Smooth muscle cell (in vitro differentiated cells): ENCODE measurements at regions not wholly inside any gene's neighbourhood (a gene's known extent, or its start where the extent isn't known, plus 50 kb on each side); places are given as distances from the start of the nearest gene placed in this dataset.

Experiments used
- DNase-seq: peaks from one replicate; lab custom pipeline; 2025; ENCODE audit not compliant: unreplicated experiment; lab: John Stamatoyannopoulos, UW
- H2AFZ ChIP-seq: fragments of 200-600 bp; sonication (generic); 2 replicates; pipeline ENCODE4 v1.6.0; 2016; ENCODE audit warnings: antibody characterized with exemption, low read depth, mild to moderate bottlenecking
- H3F3A ChIP-seq: fragments of 200-600 bp; sonication (generic); 2 replicates; pipeline ENCODE4 v1.6.0; 2017; ENCODE audit warnings: antibody characterized with exemption, low read depth
- H3K27ac ChIP-seq: fragments of 200-600 bp; sonication (generic); 2 replicates; pipeline ENCODE4 v1.5.1; 2016; ENCODE audit warnings: low read depth, mild to moderate bottlenecking
- H3K27me3 ChIP-seq: fragments of 200-600 bp; sonication (generic); 2 replicates; pipeline ENCODE4 v1.6.1; 2016; ENCODE audit warnings: low read depth, mild to moderate bottlenecking
- H3K36me3 ChIP-seq: fragments of 200-600 bp; sonication (generic); 2 replicates; pipeline ENCODE4 v1.5.1; 2016; ENCODE audit warnings: low read depth
- H3K4me1 ChIP-seq: fragments of 200-600 bp; sonication (generic); 2 replicates; pipeline ENCODE4 v1.5.1; 2016; ENCODE audit warnings: low read depth
- H3K4me2 ChIP-seq: fragments of 200-600 bp; sonication (generic); 2 replicates; pipeline ENCODE4 v1.6.0; 2016; ENCODE audit warnings: mild to moderate bottlenecking
- H3K4me3 ChIP-seq: fragments of 200-600 bp; sonication (generic); 2 replicates; pipeline ENCODE4 v1.5.1; 2016; ENCODE audit warnings: mild to moderate bottlenecking
- H3K79me2 ChIP-seq: fragments of 200-600 bp; sonication (generic); 2 replicates; pipeline ENCODE4 v1.6.0; 2016; ENCODE audit warnings: low read depth, mild to moderate bottlenecking
- H3K9ac ChIP-seq: fragments of 200-600 bp; sonication (generic); 2 replicates; pipeline ENCODE4 v1.6.0; 2016; ENCODE audit warnings: low read depth
- H3K9me3 ChIP-seq: fragments of 200-600 bp; sonication (generic); replicated peaks from 2 replicates; pipeline ENCODE4 v1.5.1; 2016; ENCODE audit warnings: low read depth
- H4K20me1 ChIP-seq: fragments of 200-600 bp; sonication (generic); 2 replicates; pipeline ENCODE4 v1.6.0; 2016; ENCODE audit warnings: low read depth
- CTCF ChIP-seq: fragments of 200-600 bp; sonication (generic); IDR thresholded peaks from 2 replicates; pipeline ENCODE4 v1.5.1; 2017; ENCODE audit warnings: borderline replicate concordance, mild to moderate bottlenecking, antibody characterized with exemption; ENCODE audit not compliant: insufficient read depth, poor library complexity, severe bottlenecking
- WGBS: methylation state at CpG from one replicate; pipeline ENCODE4 v1.1.7; 2016; ENCODE audit warnings: low lambda C conversion rate; 5-methylcytosine and 5-hydroxymethylcytosine counted together

- H3K27me3 ChIP-seq, result no peaks in the 10 kb centered on the region
- H3K4me2 ChIP-seq, result peak overlapping the region; percentile 60
- no peaks in the 10 kb centered on the region for H4K20me1 ChIP-seq
- 75% methylated on average over 3 of the region's 3 CpGs for WGBS
- H3K4me3 ChIP-seq, result no peak overlapping the region
- DNase-seq, result no peak
- no peak overlapping the region for H2AFZ ChIP-seq
- no peaks in the 10 kb centered on the region for H3F3A ChIP-seq
- H3K9ac ChIP-seq, result no peak overlapping the region
- H3K79me2 ChIP-seq, result no peaks in the 10 kb centered on the region
- no peak overlapping the region for H3K27ac ChIP-seq
- H3K9me3 ChIP-seq, result no peaks in the 10 kb centered on the region
- no peaks in the 10 kb centered on the region for H3K36me3 ChIP-seq
- no peak for TF ChIP-seq CTCF
- H3K4me1 ChIP-seq, result no peaks in the 10 kb centered on the region
Observed at GRCh38 chr2:214649440-214650205, 159.9 kb downstream of the BARD1 start.

GRCh38 chr2:214648520-214648919, 161.0 kb downstream of the BARD1 start:
- DNase-seq, result no peak
- WGBS, result 44% methylated on average over 2 of the region's 2 CpGs
- no peak overlapping the region for H3K4me3 ChIP-seq
- H3K27me3 ChIP-seq, result no peaks in the 10 kb centered on the region
- no peak for TF ChIP-seq CTCF
- no peak overlapping the region for H3K9ac ChIP-seq
- no peaks in the 10 kb centered on the region for H3K79me2 ChIP-seq
- no peak overlapping the region for H3K27ac ChIP-seq
- H3F3A ChIP-seq, result no peaks in the 10 kb centered on the region
- no peak overlapping the region for H2AFZ ChIP-seq
- H3K4me2 ChIP-seq, result peak overlapping the region; percentile 60
- no peaks in the 10 kb centered on the region for H3K36me3 ChIP-seq
- H4K20me1 ChIP-seq, result no peaks in the 10 kb centered on the region
- no peaks in the 10 kb centered on the region for H3K4me1 ChIP-seq
- H3K9me3 ChIP-seq, result no peaks in the 10 kb centered on the region

- Histone ChIP-seq H3K9ac (no peak overlapping the region), H3K36me3 (no peaks in the 10 kb centered on the region), H3K27ac (no peak overlapping the region), H3K4me1 (no peaks in the 10 kb centered on the region), H3K4me3 (no peak overlapping the region), H3F3A (no peaks in the 10 kb centered on the region), H3K79me2 (no peaks in the 10 kb centered on the region), H3K4me2 (no peak overlapping the region), H2AFZ (no peak overlapping the region), H3K9me3 (no peaks in the 10 kb centered on the region), H3K27me3 (no peaks in the 10 kb centered on the region), H4K20me1 (no peaks in the 10 kb centered on the region)
- TF ChIP-seq CTCF, result no peak
- no peak for DNase-seq
- WGBS, result 55% methylated on average over 2 of the region's 2 CpGs
Observed at GRCh38 chr2:214631406-214631805, 178.1 kb downstream of the BARD1 start.

GRCh38 chr2:214630402-214631045, 179.0 kb downstream of the BARD1 start:
- Histone ChIP-seq H3K79me2 (no peaks in the 10 kb centered on the region), H3K36me3 (no peaks in the 10 kb centered on the region), H3K9me3 (no peaks in the 10 kb centered on the region), H3K4me2 (no peak overlapping the region), H3F3A (no peaks in the 10 kb centered on the region), H3K27ac (no peak overlapping the region), H3K9ac (no peak overlapping the region), H4K20me1 (no peaks in the 10 kb centered on the region), H3K4me3 (no peak overlapping the region), H3K27me3 (no peaks in the 10 kb centered on the region), H2AFZ (no peak overlapping the region), H3K4me1 (no peaks in the 10 kb centered on the region)
- TF ChIP-seq CTCF, result no peak
- no peak for DNase-seq
- WGBS, result 67% methylated on average over 3 of the region's 3 CpGs
